Testis (tissue), 2 donors: ENCODE measurements at regions not wholly inside any gene's neighbourhood (a gene's known extent, or its start where the extent isn't known, plus 50 kb on each side); places are given as distances from the start of the nearest gene placed in this dataset.

ENCODE experiments used
- CTCF ChIP-seq, 3 experiments: fragments of 450-650 bp in 2 of 3; fragments of 200-600 bp in 1 of 3; sonication (generic) in 1 of 3; IDR thresholded peaks; one replicate each; pipeline ENCODE4 v1.5.1; 2016 to 2019; ENCODE audit warnings: antibody characterized with exemption in 3 of 3, mild to moderate bottlenecking in 2 of 3, moderate library complexity in 1 of 3
- POLR2A ChIP-seq: fragments of 450-650 bp; IDR thresholded peaks from one replicate; pipeline ENCODE4 v1.6.1; 2017; ENCODE audit warnings: antibody characterized with exemption, mild to moderate bottlenecking, moderate library complexity

GRCh38 chr9:129342591-129343423 lies 164.7 kb upstream of the IER5L start:
- TF ChIP-seq POLR2A (no peak), CTCF (IDR thresholded peaks at IDR 0.05) (no peak)
